CD4-positive, alpha-beta T cell treated with Interleukin-1 beta for 1 hour (primary cell): ENCODE measurements at regions not wholly inside any gene's neighbourhood (a gene's known extent, or its start where the extent isn't known, plus 50 kb on each side); places are given as distances from the start of the nearest gene placed in this dataset.

Source experiments
- DNase-seq, 2 donors: peaks; one replicate each; pipeline ENCODE4 v3.0.0-alpha.2; 2020 to 2022

- DNase-seq = no peak
Observed at GRCh38 chr14:71648725-71649124, 283.5 kb upstream of the RGS6 start.

GRCh38 chr14:71650187-71650755, 282.0 kb upstream of the RGS6 start:
- no peak for DNase-seq

DNA sequence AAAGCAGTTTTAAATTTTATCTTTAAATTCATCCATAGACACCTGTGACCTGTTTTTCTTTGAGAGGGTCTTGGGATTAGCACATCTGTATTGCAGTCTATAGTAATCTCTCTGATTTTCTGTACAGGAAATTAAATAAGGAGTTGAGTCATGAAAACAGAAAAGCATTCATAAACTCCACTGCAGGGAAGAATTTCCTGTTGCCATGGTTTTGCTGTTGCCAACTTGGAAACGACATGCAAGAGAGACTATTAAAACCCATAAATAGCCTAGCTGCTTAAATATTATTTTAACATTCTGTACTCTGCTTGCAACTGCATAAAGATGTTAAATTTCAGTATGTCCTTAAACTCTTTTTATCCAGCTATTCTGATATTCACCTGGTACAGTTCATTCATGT, 281.0 kb upstream of the RGS6 start:
- no peak for DNase-seq

DNA sequence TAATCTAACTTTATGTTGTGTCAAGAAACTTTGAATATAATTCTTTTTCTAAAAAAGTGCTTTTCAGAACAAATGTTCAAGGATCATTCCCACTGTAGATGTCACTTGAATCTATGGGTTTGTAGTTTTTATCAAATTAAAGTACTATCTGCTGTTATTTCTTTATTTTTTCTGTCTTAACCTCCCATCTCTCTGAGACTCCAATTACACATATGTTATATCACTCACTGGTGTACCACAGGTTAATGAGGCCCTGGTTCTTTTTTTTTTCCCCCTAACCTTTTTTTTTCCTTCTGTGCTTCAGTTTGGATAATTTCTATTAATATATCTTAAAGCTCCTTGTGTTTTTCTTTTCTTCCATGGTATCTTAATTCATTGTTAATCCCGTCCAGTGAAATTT, 279.9 kb upstream of the RGS6 start:
- no peak for DNase-seq

DNA sequence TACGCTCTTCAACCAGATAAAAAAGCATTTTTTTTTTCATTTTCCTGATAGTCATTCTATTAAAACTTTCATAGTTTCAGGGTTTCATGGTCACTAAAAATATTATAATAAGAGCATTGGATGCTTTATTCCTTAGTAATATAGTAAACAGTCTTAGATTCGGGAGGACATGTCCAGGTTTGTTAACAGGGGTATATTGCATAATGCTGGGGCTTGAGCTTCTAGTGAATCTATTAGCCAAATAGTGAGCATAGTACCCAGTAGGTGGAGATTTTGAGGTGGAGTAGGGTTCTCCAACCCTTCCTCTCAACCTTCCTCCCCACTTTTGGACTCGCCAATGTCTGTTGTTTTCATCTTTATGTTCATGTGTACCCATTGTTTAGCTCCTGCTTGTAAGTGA, 277.4 kb upstream of the RGS6 start:
- DNase-seq = no peak

GRCh38 chr14:71658261-71658860, 273.9 kb upstream of the RGS6 start:
- DNase-seq = no peak

DNA sequence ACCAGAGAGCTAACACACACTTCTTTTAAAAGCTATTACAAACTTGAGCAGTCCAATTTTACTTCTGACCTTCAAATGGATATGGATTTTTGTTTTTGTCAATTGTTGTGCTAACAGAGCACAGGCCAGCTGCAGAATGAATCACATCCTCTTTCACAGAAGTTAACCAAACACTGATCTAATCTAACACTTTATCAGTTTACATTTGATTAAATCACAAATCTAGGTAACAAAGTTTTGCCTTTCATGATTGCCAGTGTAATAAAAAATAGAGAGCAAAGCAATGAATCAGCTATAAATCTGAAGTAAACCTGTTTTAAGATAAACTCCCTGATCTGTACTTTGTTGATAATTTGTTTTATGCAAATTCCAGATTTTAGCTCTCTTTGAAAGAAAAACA, 273.1 kb upstream of the RGS6 start:
- DNase-seq = no peak

DNA sequence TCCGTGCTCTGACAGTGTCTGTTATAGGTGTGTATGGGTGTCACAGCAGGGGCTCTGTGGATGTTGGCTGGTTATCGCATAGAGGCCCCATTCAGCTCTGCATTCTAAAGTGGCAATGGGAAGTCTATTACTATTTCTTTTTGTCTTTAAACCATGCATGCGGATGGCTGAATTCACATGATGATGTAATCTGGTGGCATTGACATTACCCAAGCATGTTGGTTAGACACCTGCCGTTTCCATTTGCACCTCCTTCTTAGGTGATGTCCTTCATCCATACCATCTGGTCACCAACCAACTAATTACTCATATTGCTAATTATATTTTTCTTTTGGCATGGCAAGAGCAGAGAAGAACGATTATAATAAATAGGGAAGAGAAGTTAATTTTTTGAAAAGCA, 270.8 kb upstream of the RGS6 start:
- no peak for DNase-seq

DNA sequence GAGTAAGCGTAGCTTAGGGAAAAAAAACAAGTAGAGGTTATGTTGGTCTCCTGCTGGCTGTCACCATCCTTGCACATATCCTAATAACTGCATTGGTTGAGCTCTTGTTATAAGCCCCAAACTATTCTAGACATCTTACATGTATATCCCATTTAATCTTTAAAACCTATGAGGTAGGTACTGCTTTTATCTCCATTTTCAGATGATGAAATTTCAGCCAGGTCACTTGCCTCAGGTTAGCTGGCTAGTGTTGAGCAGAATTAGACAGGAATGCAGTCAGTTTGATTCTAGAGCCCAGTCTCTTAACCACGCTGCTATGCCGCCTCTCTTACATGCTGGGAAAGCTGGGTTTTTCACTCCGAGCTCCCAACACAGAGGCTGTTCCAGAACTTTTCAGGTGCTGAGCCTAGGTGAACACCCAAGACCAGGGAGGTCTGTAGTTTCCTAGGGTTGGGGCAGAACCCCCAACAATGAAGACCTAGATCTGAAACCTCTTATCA, 269.9 kb upstream of the RGS6 start:
- DNase-seq = no peak

DNA sequence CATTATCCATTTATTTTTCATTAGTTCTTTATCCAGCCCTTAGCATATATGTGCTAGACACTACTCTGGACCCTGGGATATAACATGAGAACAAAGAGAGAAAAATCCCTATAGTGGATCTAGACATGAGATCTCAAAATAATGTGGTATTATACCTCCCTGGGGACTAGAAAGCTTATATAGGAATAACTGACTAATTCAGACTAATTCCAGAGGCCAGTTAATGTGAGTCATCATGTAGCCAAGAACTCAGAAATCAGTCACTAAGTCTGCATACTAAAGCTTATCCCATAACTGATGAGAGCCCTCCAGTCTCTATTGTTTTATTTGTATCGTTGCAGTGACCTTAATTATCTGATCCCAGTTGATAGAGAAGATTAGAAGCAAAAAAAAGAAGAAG, 267.1 kb upstream of the RGS6 start:
- DNase-seq = no peak

- DNase-seq = no peak
Observed at GRCh38 chr14:71665781-71666180, 266.4 kb upstream of the RGS6 start.

GRCh38 chr14:71666571-71667145, 265.6 kb upstream of the RGS6 start:
- DNase-seq = no peak

DNA sequence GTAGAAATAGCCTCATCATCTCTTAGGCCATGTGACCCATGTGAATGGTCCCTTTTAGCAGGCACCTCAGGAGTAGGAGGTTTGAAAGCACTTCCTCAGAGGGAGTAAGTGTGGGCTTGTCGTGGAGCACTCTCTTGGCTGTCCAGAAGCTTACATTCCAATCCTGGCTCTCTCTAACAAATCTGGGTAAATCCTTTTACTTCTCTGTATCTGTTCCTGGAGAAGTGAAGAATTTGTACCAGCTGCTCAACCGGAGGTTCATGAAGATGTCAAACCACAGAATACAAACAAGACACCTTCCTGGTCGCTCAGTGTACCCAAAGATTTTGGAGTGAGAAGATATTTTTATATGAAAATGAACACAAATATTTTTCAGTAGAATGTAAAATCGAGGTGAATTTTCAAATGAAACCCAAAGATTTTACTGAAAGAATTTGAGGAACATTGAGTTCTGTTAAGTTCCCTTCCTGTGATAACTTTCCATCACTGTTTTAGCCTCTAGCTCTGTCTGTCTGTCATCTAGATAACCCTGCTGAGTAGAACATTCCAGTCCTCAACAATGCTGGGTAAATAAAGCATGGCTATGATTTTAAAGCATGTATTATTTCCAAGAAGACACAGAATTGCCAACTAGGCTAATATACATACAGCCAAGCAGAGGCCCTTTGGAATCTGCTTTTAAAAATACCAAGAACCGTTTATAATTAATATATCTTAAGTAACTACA, 263.9 kb upstream of the RGS6 start:
- DNase-seq = no peak

DNA sequence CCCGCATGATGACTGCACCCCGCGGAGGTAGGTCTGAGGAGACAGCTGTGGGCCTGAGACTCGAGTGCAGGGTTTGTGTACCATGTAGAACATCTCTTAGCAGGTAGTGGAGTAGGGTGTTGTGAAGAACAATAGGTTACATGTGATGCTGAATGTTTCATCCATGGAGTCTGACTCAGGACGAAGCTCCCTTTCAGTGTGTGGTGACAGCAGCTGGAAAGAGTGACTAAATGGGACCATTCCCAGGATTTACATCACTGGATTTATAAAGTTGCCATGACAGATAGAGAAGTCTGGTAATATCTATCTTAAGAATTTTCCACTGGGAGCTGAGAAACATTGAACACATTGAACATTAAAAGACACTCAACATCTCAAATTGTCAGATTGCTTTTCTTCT, 259.6 kb upstream of the RGS6 start:
- no peak for DNase-seq

GRCh38 chr14:71675126-71675899, 256.9 kb upstream of the RGS6 start:
- DNase-seq = no peak

DNA sequence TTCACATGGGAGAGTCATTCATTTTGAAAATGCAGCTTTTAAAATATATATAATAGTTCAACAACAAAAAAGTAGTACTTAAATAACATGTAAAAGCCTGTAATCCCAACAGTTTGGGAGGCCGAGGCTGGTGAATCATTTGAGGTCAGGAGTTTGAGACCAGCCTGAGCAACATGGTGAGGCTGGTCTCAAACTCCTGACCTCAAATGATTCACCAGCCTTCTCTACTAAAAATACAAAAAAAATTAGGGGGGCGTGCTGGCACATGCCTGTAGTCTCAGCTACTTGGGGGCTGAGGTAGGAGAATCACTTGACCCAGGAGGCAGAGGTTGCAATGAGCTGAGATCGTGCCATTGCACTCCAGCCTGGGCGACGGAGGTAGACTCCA, 256.3 kb upstream of the RGS6 start:
- DNase-seq = no peak

GRCh38 chr14:71680736-71681387, 251.4 kb upstream of the RGS6 start:
- no peak for DNase-seq

DNA sequence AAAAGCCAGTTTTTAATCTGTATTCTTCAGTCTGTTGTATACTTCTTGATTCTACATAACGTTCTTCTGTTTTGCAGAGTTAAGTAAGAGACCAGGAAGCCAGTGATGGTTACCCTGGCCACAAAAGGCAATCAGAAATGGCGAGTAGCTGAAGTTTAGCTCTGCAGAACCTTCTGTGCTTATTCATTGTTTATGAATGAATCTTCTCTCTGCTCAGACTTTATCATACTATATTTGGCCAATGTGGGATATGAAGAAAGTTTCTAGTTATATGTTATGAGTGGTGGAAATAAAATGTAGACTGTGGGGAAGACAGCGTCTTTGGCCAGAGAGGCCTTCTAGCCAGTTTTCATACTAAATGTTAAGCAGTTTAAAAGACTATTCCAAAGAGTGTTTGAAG, 249.9 kb upstream of the RGS6 start:
- DNase-seq = no peak

GRCh38 chr14:71684323-71684722, 247.9 kb upstream of the RGS6 start:
- no peak for DNase-seq

- no peak for DNase-seq
Observed at GRCh38 chr14:71686677-71687076, 245.6 kb upstream of the RGS6 start.

- no peak for DNase-seq
Observed at GRCh38 chr14:71687166-71687831, 244.9 kb upstream of the RGS6 start.

DNA sequence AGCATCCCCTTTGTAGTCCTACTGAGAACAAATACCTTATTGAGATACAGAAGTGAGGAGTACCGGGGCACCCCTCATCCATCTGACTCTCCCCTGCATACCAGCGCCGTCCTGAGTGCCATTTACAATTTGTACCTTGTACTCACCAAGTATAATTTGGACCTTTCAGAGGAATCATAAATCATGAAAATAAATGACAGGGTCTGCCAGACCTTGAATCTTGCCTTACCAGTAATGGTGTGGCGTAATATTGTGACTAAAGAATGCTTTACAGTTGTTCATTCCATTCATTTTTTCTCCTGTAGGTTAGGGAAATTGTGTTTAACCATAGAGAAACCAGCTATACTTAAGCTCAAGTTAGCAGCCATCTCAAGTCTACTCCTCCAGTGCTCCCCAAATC, 243.7 kb upstream of the RGS6 start:
- no peak for DNase-seq
